DND-41 (cell line): ENCODE measurements at regions not wholly inside any gene's neighbourhood (a gene's known extent, or its start where the extent isn't known, plus 50 kb on each side); places are given as distances from the start of the nearest gene placed in this dataset.

Experiments
- ATAC-seq: fragments of 200-7000 bp; cut with Tn5 transposase; 3 replicates; pipeline ENCODE4 v1.9.1; 2021; ENCODE audit warnings: low read depth; ENCODE audit not compliant: insufficient read depth
- DNase-seq: peaks from one replicate; pipeline ENCODE4 v3.0.0-alpha.2; 2020
- H2AFZ ChIP-seq: 2 replicates; pipeline ENCODE4 v1.6.0; 2012; ENCODE audit warnings: low read depth, low read length
- H3K27ac ChIP-seq: 2 replicates; pipeline ENCODE4 v1.5.1; 2012; ENCODE audit warnings: low read length, inconsistent platforms
- H3K27me3 ChIP-seq: fragments of 200-600 bp; sonication (generic); 2 replicates; pipeline ENCODE4 v1.6.0; 2012; ENCODE audit warnings: low read length, mild to moderate bottlenecking, inconsistent platforms; ENCODE audit not compliant: insufficient read depth, poor library complexity
- H3K36me3 ChIP-seq: 2 replicates; pipeline ENCODE4 v1.5.1; 2012; ENCODE audit warnings: low read length, inconsistent platforms; ENCODE audit not compliant: insufficient read depth
- H3K4me1 ChIP-seq: 2 replicates; pipeline ENCODE4 v1.5.1; 2012; ENCODE audit warnings: mild to moderate bottlenecking, low read length; ENCODE audit not compliant: insufficient read depth
- H3K4me2 ChIP-seq: 2 replicates; pipeline ENCODE4 v1.6.0; 2012; ENCODE audit warnings: mild to moderate bottlenecking, moderate library complexity, low read length, inconsistent platforms; ENCODE audit not compliant: insufficient read depth
- H3K4me3 ChIP-seq, 2 experiments: fragments of 200-600 bp in 1 of 2; shearing (Covaris generic) in 1 of 2; 2 replicates each; pipeline ENCODE4 v1.5.1; 2012 to 2016; ENCODE audit warnings: inconsistent platforms in 2 of 2, low read length in 2 of 2, mild to moderate bottlenecking in 2 of 2, low read depth in 1 of 2, moderate library complexity in 1 of 2
- H3K79me2 ChIP-seq: 2 replicates; pipeline ENCODE4 v1.6.0; 2012; ENCODE audit warnings: low read length, inconsistent platforms; ENCODE audit not compliant: insufficient read depth
- H3K9ac ChIP-seq: 2 replicates; pipeline ENCODE4 v1.6.0; 2012; ENCODE audit warnings: low read depth, mild to moderate bottlenecking, inconsistent platforms, low read length, moderate library complexity
- H3K9me3 ChIP-seq: 2 replicates; pipeline ENCODE4 v1.5.1; 2012; ENCODE audit warnings: low read length, moderate library complexity, mild to moderate bottlenecking, inconsistent platforms; ENCODE audit not compliant: insufficient read depth, severe bottlenecking
- H4K20me1 ChIP-seq: 2 replicates; pipeline ENCODE4 v1.6.0; 2012; ENCODE audit warnings: low read length; ENCODE audit not compliant: insufficient read depth
- CTCF ChIP-seq: IDR thresholded peaks from 2 replicates; pipeline ENCODE4 v1.5.1; 2012; ENCODE audit warnings: borderline replicate concordance, low read length, moderate library complexity, mild to moderate bottlenecking; ENCODE audit not compliant: poor library complexity, severe bottlenecking; ENCODE audit errors: extremely low read depth
- EZH2 ChIP-seq: IDR thresholded peaks from 3 replicates; pipeline ENCODE4 v1.6.1; 2012; ENCODE audit warnings: borderline replicate concordance, low read depth, mild to moderate bottlenecking, moderate library complexity, low read length, inconsistent platforms; ENCODE audit not compliant: severe bottlenecking

DNA sequence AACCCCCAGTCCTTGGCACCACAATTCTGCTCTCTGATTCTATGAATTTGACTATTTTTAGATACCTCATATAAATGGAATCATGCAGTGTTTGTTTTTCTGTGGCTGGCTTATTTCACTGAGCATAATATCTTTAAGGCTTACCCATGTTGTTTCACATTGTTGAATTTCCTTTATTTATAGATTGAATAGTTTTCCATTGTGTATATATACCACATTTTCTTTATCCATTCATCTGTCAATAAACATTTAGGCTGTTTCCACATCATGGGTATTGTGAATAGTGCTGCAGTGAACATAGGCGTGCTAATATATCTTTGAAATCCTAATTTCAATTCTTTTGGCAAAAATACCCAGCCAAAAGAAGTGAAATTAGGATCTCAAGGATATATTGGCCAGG, 126.7 kb upstream of the SLC38A2 start:
- H4K20me1 ChIP-seq, result no peaks in the 10 kb centered on the region
- ATAC-seq, result no peak
- no peaks in the 10 kb centered on the region for H3K4me1 ChIP-seq
- H3K9me3 ChIP-seq, result peaks cover 5% of the 10 kb centered on the region
- H3K27ac ChIP-seq, result no peak overlapping the region
- H2AFZ ChIP-seq, result no peak overlapping the region
- H3K4me3 ChIP-seq, result no peak overlapping the region
- DNase-seq, result no peak
- no peaks in the 10 kb centered on the region for H3K36me3 ChIP-seq
- H3K4me2 ChIP-seq, result no peak overlapping the region
- no peaks in the 10 kb centered on the region for H3K27me3 ChIP-seq
- no peaks in the 10 kb centered on the region for H3K79me2 ChIP-seq
- TF ChIP-seq CTCF (no peak), EZH2 (no peak)
- no peak overlapping the region for H3K9ac ChIP-seq

DNA sequence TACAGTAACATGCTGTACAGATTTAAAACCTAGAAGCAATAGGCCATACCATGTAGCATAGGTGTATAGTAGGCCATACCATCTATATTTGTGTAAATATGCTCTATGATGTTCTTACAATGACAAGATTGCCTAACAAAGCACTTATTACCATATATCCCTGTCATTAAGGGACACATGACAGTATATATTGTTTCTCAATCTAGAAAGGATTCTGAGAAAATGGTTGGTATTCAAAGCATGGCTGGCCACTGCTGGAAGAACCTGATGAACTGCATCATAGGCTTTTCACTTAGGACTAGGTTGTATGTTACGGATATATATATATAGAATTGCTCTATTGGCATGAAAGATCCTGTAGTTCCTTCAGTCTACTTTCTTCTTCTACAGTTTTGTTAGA, 125.2 kb upstream of the SLC38A2 start:
- H4K20me1 ChIP-seq, result no peaks in the 10 kb centered on the region
- H3K9me3 ChIP-seq, result peaks cover 5% of the 10 kb centered on the region
- no peak overlapping the region for H3K4me2 ChIP-seq
- no peaks in the 10 kb centered on the region for H3K36me3 ChIP-seq
- no peaks in the 10 kb centered on the region for H3K4me1 ChIP-seq
- H2AFZ ChIP-seq, result no peak overlapping the region
- H3K27ac ChIP-seq, result no peak overlapping the region
- ATAC-seq (no peak), DNase-seq (no peak)
- no peaks in the 10 kb centered on the region for H3K27me3 ChIP-seq
- H3K9ac ChIP-seq, result no peak overlapping the region
- H3K79me2 ChIP-seq, result no peaks in the 10 kb centered on the region
- H3K4me3 ChIP-seq, result no peak overlapping the region
- no peak for TF ChIP-seq EZH2
- TF ChIP-seq CTCF, result no peak

DNA sequence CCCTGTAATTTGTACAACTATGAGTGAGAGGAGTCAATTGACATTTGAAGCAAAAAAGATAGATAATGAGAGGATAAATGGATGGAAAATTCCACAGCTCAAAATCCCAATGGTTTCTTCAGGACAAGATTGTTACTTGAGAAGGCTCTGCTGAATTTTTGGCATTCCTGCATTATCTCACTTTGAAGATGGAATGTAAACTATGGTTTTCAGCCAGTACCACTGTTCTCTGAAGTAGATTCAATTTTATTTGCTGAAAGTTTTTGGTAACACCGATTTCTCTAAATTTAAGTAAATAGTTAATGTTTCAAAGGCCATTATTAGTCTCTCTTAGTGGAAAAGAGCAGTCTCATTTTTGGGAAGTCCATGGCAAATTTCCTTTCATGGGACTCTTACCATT, 121.9 kb upstream of the SLC38A2 start:
- no peak overlapping the region for H3K4me2 ChIP-seq
- no peak for DNase-seq

More for the DNA sequence above, 121.9 kb upstream of the SLC38A2 start:
- no peaks in the 10 kb centered on the region for H3K4me1 ChIP-seq
- H3K9me3 ChIP-seq, result no peaks in the 10 kb centered on the region
- no peak for ATAC-seq
- H3K27me3 ChIP-seq, result no peaks in the 10 kb centered on the region
- no peak overlapping the region for H2AFZ ChIP-seq
- no peaks in the 10 kb centered on the region for H3K79me2 ChIP-seq
- H3K9ac ChIP-seq, result no peak overlapping the region
- no peaks in the 10 kb centered on the region for H3K36me3 ChIP-seq
- H3K4me3 ChIP-seq, result no peak overlapping the region
- no peaks in the 10 kb centered on the region for H4K20me1 ChIP-seq
- no peak for TF ChIP-seq EZH2
- no peak for TF ChIP-seq CTCF
- H3K27ac ChIP-seq, result no peak overlapping the region
